ENCODE measurements at regions not wholly inside any gene's neighbourhood (a gene's known extent, or its start where the extent isn't known, plus 50 kb on each side); places are given as distances from the start of the nearest gene placed in this dataset.

DNA sequence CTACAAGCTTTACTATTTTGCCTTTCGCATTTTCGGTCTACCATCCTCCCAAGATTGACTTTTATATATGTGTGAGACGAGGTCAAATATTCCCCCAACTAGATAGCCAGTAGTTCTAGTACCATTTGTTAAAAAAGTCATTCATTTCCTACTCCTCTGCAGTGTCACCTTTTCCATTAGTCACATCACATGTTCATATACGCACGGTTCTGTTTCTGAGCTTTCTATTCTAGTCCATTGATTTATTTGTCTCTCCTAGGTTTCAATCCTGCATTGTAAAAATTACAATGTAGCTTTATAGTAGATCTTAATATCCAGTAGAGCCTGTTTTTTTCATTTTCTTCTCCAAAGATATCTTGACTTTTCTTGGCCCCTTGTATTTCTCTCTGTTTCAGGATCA is 528.7 kb upstream of the TRPC7 start:
- Histone ChIP-seq H3K4me2 (no peak overlapping the region), H3K27ac (no peak overlapping the region), H3K4me1 (peaks cover 16% of the 10 kb centered on the region), H3K36me3 (no peaks in the 10 kb centered on the region), H3K9me3 (ENCODE audit: low read depth) (no peaks in the 10 kb centered on the region), H3K4me3 (no peak overlapping the region), H2AFZ (replicated peaks) (no peak overlapping the region), H3F3A (ENCODE audit: low read depth) (peaks cover 25% of the 10 kb centered on the region), H4K20me1 (ENCODE audit: low read depth) (no peaks in the 10 kb centered on the region), H3K9ac (no peak overlapping the region), H3K79me2 (ENCODE audit: low read depth) (no peaks in the 10 kb centered on the region), H3K27me3 (no peaks in the 10 kb centered on the region)
- no peaks in the 10 kb centered on the region for H3K36me3 Mint-ChIP-seq
- TF ChIP-seq EZH2phosphoT487 (IDR thresholded peaks at IDR 0.05) (no peak), EZH2 (IDR thresholded peaks at IDR 0.05) (no peak)
- TF ChIP-seq, protein P1, sequence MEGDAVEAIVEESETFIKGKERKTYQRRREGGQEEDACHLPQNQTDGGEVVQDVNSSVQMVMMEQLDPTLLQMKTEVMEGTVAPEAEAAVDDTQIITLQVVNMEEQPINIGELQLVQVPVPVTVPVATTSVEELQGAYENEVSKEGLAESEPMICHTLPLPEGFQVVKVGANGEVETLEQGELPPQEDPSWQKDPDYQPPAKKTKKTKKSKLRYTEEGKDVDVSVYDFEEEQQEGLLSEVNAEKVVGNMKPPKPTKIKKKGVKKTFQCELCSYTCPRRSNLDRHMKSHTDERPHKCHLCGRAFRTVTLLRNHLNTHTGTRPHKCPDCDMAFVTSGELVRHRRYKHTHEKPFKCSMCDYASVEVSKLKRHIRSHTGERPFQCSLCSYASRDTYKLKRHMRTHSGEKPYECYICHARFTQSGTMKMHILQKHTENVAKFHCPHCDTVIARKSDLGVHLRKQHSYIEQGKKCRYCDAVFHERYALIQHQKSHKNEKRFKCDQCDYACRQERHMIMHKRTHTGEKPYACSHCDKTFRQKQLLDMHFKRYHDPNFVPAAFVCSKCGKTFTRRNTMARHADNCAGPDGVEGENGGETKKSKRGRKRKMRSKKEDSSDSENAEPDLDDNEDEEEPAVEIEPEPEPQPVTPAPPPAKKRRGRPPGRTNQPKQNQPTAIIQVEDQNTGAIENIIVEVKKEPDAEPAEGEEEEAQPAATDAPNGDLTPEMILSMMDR (IDR thresholded peaks at IDR 0.05), result no peak
- no peak for DNase-seq (ENCODE audit: low spot score)
- H3K4me1 Mint-ChIP-seq, result peaks cover 18% of the 10 kb centered on the region
- H3K27ac Mint-ChIP-seq, result no peak overlapping the region
- peaks cover 3% of the 10 kb centered on the region for H3K27me3 Mint-ChIP-seq (ENCODE audit: insufficient read depth, low read depth)
- peaks cover 4% of the 10 kb centered on the region for H3K9me3 Mint-ChIP-seq
- no peak overlapping the region for H3K4me3 Mint-ChIP-seq

DNA sequence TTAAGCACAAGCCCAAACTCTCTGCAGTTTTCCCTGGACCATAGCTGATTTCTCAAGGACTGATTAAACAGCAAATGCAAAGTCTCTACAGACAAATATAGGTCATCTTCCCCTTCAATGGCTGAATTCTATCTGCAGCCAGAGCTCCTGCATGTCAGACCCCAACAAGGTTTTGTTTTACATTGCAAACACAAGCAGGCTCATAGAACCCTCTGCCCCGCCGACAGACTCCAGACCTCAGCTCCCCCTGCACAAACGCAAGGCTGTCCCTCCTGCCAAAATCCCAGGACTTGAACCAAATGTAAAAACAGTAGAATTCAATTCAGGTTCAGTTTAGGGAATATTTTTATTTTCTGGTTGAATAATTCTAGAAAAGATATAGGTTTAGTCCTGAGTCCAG is 526.7 kb upstream of the TRPC7 start:
- Histone ChIP-seq H4K20me1 (ENCODE audit: low read depth) (no peaks in the 10 kb centered on the region), H3K27me3 (no peaks in the 10 kb centered on the region), H3K4me2 (peak overlapping the region; percentile 75), H3K4me1 (peaks cover 16% of the 10 kb centered on the region), H3F3A (ENCODE audit: low read depth) (peaks cover 25% of the 10 kb centered on the region), H3K27ac (peak overlapping the region; percentile 79), H3K4me3 (peak overlapping the region; percentile 28), H2AFZ (replicated peaks) (peak overlapping the region; percentile 74), H3K9ac (no peak overlapping the region), H3K9me3 (ENCODE audit: low read depth) (no peaks in the 10 kb centered on the region), H3K36me3 (no peaks in the 10 kb centered on the region), H3K79me2 (ENCODE audit: low read depth) (no peaks in the 10 kb centered on the region)
- Mint-ChIP-seq H3K4me1 (peaks cover 18% of the 10 kb centered on the region), H3K27ac (peak overlapping the region; percentile 1), H3K27me3 (ENCODE audit: insufficient read depth, low read depth) (no peaks in the 10 kb centered on the region), H3K4me3 (no peak overlapping the region), H3K36me3 (no peaks in the 10 kb centered on the region), H3K9me3 (no peaks in the 10 kb centered on the region)
- TF ChIP-seq EZH2 (IDR thresholded peaks at IDR 0.05) (no peak), EZH2phosphoT487 (IDR thresholded peaks at IDR 0.05) (no peak)
- TF ChIP-seq, protein P1 (IDR thresholded peaks at IDR 0.05), result no peak
- DNase-seq (ENCODE audit: low spot score), result peak; percentile 12

DNA sequence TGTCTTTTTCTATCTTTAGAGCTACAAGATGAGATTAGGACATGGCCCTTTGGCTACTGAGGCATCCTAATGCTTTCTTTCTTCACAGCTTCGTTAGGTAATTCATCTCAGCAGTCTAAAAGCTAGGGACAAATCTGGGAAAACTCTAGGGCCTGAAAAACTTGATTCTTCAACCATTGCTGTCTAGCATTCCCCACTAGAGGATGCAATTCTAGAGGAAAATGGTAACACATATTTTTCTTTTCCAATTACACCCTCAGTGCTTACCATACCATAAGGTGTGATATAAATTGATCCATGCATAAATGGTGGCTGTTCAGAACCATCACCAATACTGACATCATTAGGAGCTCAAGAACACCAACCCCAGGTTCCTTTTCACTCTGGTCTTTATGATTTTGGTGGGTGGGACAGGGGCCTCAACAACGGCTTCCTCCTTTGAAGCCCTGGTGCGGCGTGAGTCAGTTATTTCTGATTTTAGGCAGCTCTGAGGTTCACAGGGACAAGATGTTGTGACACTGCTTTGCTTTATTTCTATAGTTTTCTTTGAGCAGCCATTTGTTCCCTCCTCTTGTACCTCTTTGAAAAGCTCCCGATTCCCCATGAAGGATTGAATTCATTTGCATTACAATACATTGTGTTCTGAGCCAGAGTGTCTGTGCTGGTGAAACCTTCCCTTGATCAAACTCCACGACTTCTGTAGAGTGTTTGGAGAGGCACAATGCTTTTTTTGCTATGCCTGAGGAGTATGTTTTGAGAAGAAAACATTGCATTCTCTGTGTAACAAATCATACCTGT is 526.0 kb upstream of the TRPC7 start:
- Histone ChIP-seq H3K4me3 (peak overlapping the region; percentile 28), H3K27ac (peak overlapping the region; percentile 79), H2AFZ (replicated peaks) (peak overlapping the region; percentile 74), H3K36me3 (no peaks in the 10 kb centered on the region), H4K20me1 (ENCODE audit: low read depth) (no peaks in the 10 kb centered on the region), H3K4me1 (peaks cover 16% of the 10 kb centered on the region), H3K79me2 (ENCODE audit: low read depth) (no peaks in the 10 kb centered on the region), H3K9ac (no peak overlapping the region), H3K4me2 (peak overlapping the region; percentile 75), H3F3A (ENCODE audit: low read depth) (peaks cover 25% of the 10 kb centered on the region), H3K9me3 (ENCODE audit: low read depth) (no peaks in the 10 kb centered on the region), H3K27me3 (no peaks in the 10 kb centered on the region)
- Mint-ChIP-seq H3K9me3 (no peaks in the 10 kb centered on the region), H3K4me3 (no peak overlapping the region), H3K27me3 (ENCODE audit: insufficient read depth, low read depth) (no peaks in the 10 kb centered on the region), H3K4me1 (peaks cover 18% of the 10 kb centered on the region), H3K36me3 (no peaks in the 10 kb centered on the region), H3K27ac (peak overlapping the region; percentile 70)
- TF ChIP-seq EZH2 (IDR thresholded peaks at IDR 0.05) (no peak), EZH2phosphoT487 (IDR thresholded peaks at IDR 0.05) (peak; percentile 4)
- TF ChIP-seq, protein P1 (IDR thresholded peaks at IDR 0.05), result no peak
- peak; percentile 75 for DNase-seq (ENCODE audit: low spot score)

Data from neural progenitor cell (in vitro differentiated cells).